NCI-H69 (cell line): ENCODE measurements at regions not wholly inside any gene's neighbourhood (a gene's known extent, or its start where the extent isn't known, plus 50 kb on each side); places are given as distances from the start of the nearest gene placed in this dataset.
A peak's percentile ranks its signal among the peaks of the same experiment; 100 is the strongest.

Experiments
- DNase-seq: peaks from one replicate; lab custom pipeline; 2025; lab: John Stamatoyannopoulos, UW

- DNase-seq: peak; percentile 23
Observed at GRCh38 chr5:171688696-171689495, 96.7 kb upstream of the SMIM23 start.

- no peak for DNase-seq
Observed at GRCh38 chr5:171689853-171690417, 95.7 kb upstream of the SMIM23 start.

GRCh38 chr5:171692107-171692506, 93.5 kb upstream of the SMIM23 start:
- no peak for DNase-seq

GRCh38 chr5:171692936-171693335, 92.7 kb upstream of the SMIM23 start:
- no peak for DNase-seq

- DNase-seq: no peak
Observed at GRCh38 chr5:171693412-171693811, 92.2 kb upstream of the SMIM23 start.

GRCh38 chr5:171695804-171696203, 89.8 kb upstream of the SMIM23 start:
- no peak for DNase-seq

GRCh38 chr5:171697221-171698102, 88.2 kb upstream of the SMIM23 start:
- no peak for DNase-seq

GRCh38 chr5:171700318-171700912, 85.2 kb upstream of the SMIM23 start:
- DNase-seq: no peak

- no peak for DNase-seq
Observed at GRCh38 chr5:171701100-171701541, 84.5 kb upstream of the SMIM23 start.

- no peak for DNase-seq
Observed at GRCh38 chr5:171702135-171702770, 83.4 kb upstream of the SMIM23 start.

GRCh38 chr5:171703146-171703545, 82.5 kb upstream of the SMIM23 start:
- no peak for DNase-seq

- DNase-seq: no peak
Observed at GRCh38 chr5:171705036-171705435, 80.6 kb upstream of the SMIM23 start.

- no peak for DNase-seq
Observed at GRCh38 chr5:171705830-171706468, 79.7 kb upstream of the SMIM23 start.

- DNase-seq: no peak
Observed at GRCh38 chr5:171706736-171707441, 78.7 kb upstream of the SMIM23 start.

GRCh38 chr5:171707442-171707792, 78.2 kb upstream of the SMIM23 start:
- no peak for DNase-seq

- no peak for DNase-seq
Observed at GRCh38 chr5:171709930-171710329, 75.7 kb upstream of the SMIM23 start.

GRCh38 chr5:171710451-171711024, 75.1 kb upstream of the SMIM23 start:
- no peak for DNase-seq

- no peak for DNase-seq
Observed at GRCh38 chr5:171711571-171711970, 74.0 kb upstream of the SMIM23 start.

GRCh38 chr5:171712616-171713015, 73.0 kb upstream of the SMIM23 start:
- no peak for DNase-seq

GRCh38 chr5:171713152-171713551, 72.5 kb upstream of the SMIM23 start:
- DNase-seq: no peak
